Epithelial cell of proximal tubule (primary cell): ENCODE measurements at regions not wholly inside any gene's neighbourhood (a gene's known extent, or its start where the extent isn't known, plus 50 kb on each side); places are given as distances from the start of the nearest gene placed in this dataset.

Experiments
- DNase-seq: peaks from one replicate; pipeline ENCODE4 v3.0.0-alpha.2; 2011; ENCODE audit warnings: low read depth
- H3K4me3 ChIP-seq: 2 replicates; pipeline ENCODE4 v1.5.1; 2011; ENCODE audit warnings: low read depth, mild to moderate bottlenecking, low read length
- TF ChIP-seq, protein P1 (sequence below): conservative IDR thresholded peaks from 2 replicates; pipeline ENCODE4 v1.5.1; 2012; ENCODE audit warnings: low read depth, mild to moderate bottlenecking, low read length

- TF ChIP-seq, protein P1, sequence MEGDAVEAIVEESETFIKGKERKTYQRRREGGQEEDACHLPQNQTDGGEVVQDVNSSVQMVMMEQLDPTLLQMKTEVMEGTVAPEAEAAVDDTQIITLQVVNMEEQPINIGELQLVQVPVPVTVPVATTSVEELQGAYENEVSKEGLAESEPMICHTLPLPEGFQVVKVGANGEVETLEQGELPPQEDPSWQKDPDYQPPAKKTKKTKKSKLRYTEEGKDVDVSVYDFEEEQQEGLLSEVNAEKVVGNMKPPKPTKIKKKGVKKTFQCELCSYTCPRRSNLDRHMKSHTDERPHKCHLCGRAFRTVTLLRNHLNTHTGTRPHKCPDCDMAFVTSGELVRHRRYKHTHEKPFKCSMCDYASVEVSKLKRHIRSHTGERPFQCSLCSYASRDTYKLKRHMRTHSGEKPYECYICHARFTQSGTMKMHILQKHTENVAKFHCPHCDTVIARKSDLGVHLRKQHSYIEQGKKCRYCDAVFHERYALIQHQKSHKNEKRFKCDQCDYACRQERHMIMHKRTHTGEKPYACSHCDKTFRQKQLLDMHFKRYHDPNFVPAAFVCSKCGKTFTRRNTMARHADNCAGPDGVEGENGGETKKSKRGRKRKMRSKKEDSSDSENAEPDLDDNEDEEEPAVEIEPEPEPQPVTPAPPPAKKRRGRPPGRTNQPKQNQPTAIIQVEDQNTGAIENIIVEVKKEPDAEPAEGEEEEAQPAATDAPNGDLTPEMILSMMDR, result no peak
These were observed 1263.2 kb upstream of the CDH6 start for GRCh38 chr5:29930316-29930715.

GRCh38 chr5:29924107-29924506 is 1269.4 kb upstream of the CDH6 start:
- TF ChIP-seq, protein P1, result no peak
- H3K4me3 ChIP-seq, result no peak overlapping the region
- no peak for DNase-seq

More at GRCh38 chr5:29930316-29930715, 1263.2 kb upstream of the CDH6 start:
- no peak for DNase-seq
- no peak overlapping the region for H3K4me3 ChIP-seq

DNA sequence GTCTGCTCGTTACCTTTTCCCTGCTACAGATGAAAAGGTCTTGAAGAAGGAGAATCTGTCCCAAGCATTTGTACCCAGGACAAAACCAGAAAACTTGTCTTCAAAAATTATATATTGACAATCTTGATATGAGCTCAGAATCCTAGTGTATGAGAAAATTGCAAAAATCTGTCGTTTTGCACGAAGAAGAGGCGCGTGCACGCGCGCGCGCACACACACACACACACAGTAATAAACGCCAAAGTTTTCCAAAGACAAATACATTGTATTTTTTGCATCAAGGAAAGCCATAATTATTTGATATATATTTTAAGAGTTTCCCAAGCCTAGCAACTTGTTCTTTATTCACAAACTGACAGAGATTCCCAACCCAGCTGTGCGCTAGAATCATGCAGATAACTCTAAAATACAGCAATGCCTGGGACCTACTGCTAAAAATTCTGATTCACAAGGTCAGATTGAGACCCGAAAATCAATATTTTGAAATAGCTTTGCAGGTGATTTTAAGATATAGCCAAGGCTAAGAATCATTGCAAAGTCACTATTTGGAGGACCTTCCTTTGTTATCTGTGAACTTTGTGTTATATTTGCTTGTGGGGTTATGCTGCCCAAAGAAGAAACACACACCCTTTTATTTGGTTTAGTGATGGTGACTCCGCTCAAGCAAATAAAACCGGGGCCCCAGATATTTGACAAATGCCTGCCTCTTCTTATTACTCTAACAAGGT is 1287.7 kb upstream of the CDH6 start:
- TF ChIP-seq, protein P1, result no peak
- no peak overlapping the region for H3K4me3 ChIP-seq
- no peak for DNase-seq

- no peak for DNase-seq
- TF ChIP-seq, protein P1, result no peak
- H3K4me3 ChIP-seq, result no peak overlapping the region
These were observed 1290.6 kb upstream of the CDH6 start for GRCh38 chr5:29902859-29903258.

- TF ChIP-seq, protein P1, result no peak
These were observed 1293.9 kb upstream of the CDH6 start for GRCh38 chr5:29899583-29899982.

GRCh38 chr5:29897916-29898315 is 1295.6 kb upstream of the CDH6 start:
- TF ChIP-seq, protein P1, result no peak
- DNase-seq, result no peak
- no peak overlapping the region for H3K4me3 ChIP-seq

More at GRCh38 chr5:29899583-29899982, 1293.9 kb upstream of the CDH6 start:
- DNase-seq, result no peak
- H3K4me3 ChIP-seq, result no peak overlapping the region

DNA sequence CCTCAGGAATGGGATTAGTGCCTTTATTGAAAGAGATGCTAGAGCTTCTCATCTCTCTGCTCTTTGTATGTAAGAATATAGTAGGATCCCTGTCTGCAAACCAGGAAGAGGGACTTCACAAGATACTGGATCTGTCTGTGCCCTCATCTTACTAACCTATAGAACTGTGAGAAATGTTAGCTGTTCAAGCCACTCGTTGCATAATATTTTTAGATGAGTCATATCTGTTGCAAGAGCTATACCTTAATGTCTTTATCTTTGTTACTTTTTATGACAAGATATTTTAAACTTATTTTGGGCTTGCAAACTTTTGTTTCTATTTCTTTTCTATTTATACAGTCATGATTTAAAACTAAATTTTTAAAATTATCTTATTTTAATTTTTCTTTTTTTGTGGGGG is 1296.8 kb upstream of the CDH6 start:
- TF ChIP-seq, protein P1, result no peak
- no peak for DNase-seq
- H3K4me3 ChIP-seq, result no peak overlapping the region
